Activated naive CD8-positive, alpha-beta T cell (primary cell): ENCODE measurements at regions not wholly inside any gene's neighbourhood (a gene's known extent, or its start where the extent isn't known, plus 50 kb on each side); places are given as distances from the start of the nearest gene placed in this dataset.

Source experiments
- H3K27ac Mint-ChIP-seq: one replicate; pipeline ENCODE4 v1.8.0; 2021; ENCODE audit warnings: mixed read lengths
- H3K27me3 Mint-ChIP-seq: one replicate; pipeline ENCODE4 v1.8.0; 2021; ENCODE audit warnings: mixed read lengths
- H3K36me3 Mint-ChIP-seq: one replicate; pipeline ENCODE4 v1.8.0; 2021; ENCODE audit warnings: mixed read lengths
- H3K4me1 Mint-ChIP-seq: one replicate; pipeline ENCODE4 v1.8.0; 2021; ENCODE audit warnings: low read depth, mixed read lengths
- H3K4me3 Mint-ChIP-seq: one replicate; pipeline ENCODE4 v1.8.0; 2021; ENCODE audit warnings: mild to moderate bottlenecking, mixed read lengths
- H3K9me3 Mint-ChIP-seq: one replicate; pipeline ENCODE4 v1.8.0; 2021; ENCODE audit warnings: low read depth, mixed read lengths

DNA sequence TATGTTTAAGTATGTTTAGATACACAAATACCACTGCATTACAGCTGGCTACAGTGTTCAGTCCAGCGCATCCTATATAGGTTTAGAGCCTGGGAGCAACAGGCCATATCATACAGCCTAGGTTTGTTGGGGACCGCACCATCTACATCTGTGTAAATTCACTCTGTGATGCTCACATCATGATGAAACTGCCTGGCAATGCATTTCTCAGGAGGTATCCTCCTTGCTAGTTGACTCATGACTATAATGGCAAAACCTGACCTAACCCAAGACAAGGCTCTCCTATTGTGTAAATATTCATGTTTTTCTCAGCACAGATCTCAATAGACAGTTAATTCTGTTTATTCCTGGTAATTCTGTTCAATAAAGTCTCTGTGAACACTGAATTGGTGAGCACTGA, 240.7 kb upstream of the PFKP start:
- H3K27me3 Mint-ChIP-seq: peaks cover 3% of the 10 kb centered on the region
- H3K27ac Mint-ChIP-seq: no peak overlapping the region
- no peaks in the 10 kb centered on the region for H3K4me1 Mint-ChIP-seq
- H3K4me3 Mint-ChIP-seq: no peak overlapping the region
- no peaks in the 10 kb centered on the region for H3K36me3 Mint-ChIP-seq
- H3K9me3 Mint-ChIP-seq: no peaks in the 10 kb centered on the region

DNA sequence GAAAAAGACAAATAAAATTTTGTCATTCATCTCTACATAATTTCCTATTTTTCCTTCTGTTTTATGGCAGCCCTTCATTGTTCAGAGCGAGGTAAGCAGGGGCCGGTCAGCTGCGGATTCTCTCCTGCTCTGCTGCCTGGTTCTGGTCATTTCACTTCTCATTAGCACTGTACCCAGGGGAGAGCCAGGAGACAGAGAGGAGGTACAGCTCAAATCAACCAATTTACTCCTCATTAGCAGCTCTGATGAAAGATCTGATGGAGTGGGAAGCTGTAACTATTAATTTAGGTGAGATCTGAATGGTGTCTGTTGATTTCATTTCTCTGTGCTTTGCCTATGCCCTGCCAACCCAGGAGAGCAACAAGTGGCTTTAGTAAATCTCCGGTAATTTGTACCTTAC, 241.5 kb upstream of the PFKP start:
- Mint-ChIP-seq H3K36me3 (no peaks in the 10 kb centered on the region), H3K27me3 (peaks cover 3% of the 10 kb centered on the region), H3K4me1 (no peaks in the 10 kb centered on the region), H3K4me3 (no peak overlapping the region), H3K27ac (no peak overlapping the region), H3K9me3 (no peaks in the 10 kb centered on the region)

DNA sequence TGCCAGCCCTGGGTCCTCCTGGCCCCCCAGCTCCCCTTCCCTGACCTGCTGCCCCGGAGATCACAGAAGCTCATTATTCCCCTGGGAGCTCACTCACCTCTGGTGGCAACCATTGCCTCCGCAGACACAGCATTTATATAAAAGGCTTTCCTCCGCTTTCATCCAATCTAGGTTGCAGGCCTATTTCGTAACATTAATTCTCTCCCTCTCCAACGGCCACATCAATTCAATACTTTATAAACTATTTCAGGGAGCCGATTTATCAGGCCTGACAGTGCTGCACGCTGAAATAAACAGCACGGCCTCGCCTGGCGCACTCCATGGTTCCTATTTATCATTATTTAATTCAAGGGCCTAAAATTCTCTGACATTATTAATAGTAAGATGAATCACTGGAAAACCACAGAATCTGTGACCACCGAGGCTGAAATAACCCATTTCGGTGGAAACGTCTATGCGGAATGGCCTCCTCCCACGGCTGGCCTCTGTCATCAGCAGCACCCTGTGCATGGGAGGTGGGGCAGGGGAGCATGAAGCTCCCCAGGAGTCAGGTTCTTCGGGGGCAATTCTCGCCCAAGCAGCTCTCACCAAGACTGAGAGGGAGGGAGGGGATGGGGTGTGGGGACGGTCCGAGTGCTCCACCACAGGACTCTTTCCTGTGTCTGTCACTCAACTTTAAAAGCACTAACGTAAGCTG, 249.3 kb upstream of the PFKP start:
- no peak overlapping the region for H3K27ac Mint-ChIP-seq
- no peaks in the 10 kb centered on the region for H3K9me3 Mint-ChIP-seq
- peaks cover 1% of the 10 kb centered on the region for H3K27me3 Mint-ChIP-seq
- H3K4me3 Mint-ChIP-seq: no peak overlapping the region
- H3K4me1 Mint-ChIP-seq: no peaks in the 10 kb centered on the region
- H3K36me3 Mint-ChIP-seq: no peaks in the 10 kb centered on the region

DNA sequence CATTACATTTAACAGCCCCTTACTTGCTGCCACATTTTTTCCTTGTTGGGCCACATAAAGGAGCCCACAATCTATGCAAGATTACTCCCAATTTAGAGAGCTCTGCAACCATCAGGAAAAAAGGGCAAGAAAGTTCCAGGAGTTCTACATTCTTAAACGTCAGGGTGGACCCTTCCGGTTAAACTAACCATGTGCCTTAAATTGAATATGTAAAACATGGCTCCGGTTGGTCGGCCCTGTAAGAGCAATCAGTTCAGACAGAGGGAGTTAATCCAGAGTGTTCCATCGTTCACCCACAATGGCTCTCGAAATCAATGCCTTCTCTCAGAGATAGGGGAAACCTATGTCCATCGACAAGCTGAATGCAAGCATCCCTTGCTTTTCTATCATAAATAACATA, 253.7 kb upstream of the PFKP start:
- Mint-ChIP-seq H3K27ac (no peak overlapping the region), H3K9me3 (no peaks in the 10 kb centered on the region), H3K4me3 (no peak overlapping the region), H3K36me3 (no peaks in the 10 kb centered on the region), H3K4me1 (no peaks in the 10 kb centered on the region), H3K27me3 (peaks cover 1% of the 10 kb centered on the region)

DNA sequence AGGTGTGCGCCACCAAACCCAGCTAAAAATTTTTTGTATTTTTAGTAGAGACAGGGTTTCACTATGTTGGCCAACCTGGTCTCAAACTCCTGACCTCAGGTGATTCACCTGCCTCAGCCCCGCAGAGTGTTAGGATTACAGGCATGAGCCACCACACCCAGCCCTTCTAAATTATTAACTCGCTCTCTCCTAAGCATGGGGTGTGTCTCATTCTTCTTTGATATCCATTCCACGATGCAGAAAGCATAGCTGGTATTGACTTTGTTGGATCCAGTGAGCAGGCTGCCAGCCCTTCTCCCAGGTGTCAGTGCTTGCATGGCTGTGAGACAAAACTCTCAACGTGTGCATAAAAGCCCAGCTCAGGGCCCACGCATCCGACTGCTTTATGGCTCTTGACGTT, 254.1 kb upstream of the PFKP start:
- Mint-ChIP-seq H3K36me3 (no peaks in the 10 kb centered on the region), H3K27ac (no peak overlapping the region), H3K9me3 (no peaks in the 10 kb centered on the region), H3K4me1 (no peaks in the 10 kb centered on the region), H3K27me3 (peaks cover 1% of the 10 kb centered on the region), H3K4me3 (no peak overlapping the region)

DNA sequence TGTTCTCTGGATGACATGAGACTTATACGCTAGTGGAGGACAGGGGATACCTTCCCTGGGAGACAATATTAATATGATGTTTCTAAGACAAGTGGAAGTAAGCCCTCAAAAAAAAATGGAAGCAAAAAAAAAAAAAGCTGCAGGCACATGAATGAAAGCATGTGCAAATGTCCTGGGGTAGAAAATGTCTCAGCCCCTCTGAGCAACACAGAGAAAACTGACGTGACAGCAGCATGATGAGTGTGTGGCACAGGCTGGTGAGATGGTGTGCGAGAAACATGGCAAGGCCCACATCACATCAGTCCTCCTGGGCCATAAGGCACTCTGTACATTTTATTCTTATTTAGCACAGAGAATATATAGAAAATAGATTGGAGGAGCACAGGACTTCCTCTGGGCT, 254.7 kb upstream of the PFKP start:
- no peaks in the 10 kb centered on the region for H3K36me3 Mint-ChIP-seq
- no peak overlapping the region for H3K4me3 Mint-ChIP-seq
- H3K27me3 Mint-ChIP-seq: peaks cover 1% of the 10 kb centered on the region
- H3K9me3 Mint-ChIP-seq: peaks cover 4% of the 10 kb centered on the region
- no peak overlapping the region for H3K27ac Mint-ChIP-seq
- H3K4me1 Mint-ChIP-seq: no peaks in the 10 kb centered on the region

DNA sequence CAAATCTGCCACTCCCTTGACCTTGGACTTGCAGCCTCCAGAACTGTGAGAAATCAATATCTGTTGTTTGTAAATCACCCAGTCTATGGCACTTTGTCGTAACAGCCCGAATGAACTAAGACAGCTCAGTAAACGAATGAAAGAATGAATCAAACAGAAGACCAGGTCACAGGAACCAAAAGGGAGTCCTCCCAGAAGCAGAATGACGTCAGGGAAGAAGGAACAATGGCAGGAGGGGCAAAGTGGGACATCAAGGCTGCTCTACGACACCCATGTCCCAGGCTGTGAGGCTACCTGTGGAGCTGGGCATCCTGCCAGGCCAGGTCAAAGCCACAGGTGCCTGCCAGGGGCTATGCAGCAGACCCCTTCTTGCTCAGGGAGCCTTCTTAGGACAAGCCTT, 267.2 kb upstream of the PFKP start:
- peaks cover 8% of the 10 kb centered on the region for H3K27me3 Mint-ChIP-seq

DNA sequence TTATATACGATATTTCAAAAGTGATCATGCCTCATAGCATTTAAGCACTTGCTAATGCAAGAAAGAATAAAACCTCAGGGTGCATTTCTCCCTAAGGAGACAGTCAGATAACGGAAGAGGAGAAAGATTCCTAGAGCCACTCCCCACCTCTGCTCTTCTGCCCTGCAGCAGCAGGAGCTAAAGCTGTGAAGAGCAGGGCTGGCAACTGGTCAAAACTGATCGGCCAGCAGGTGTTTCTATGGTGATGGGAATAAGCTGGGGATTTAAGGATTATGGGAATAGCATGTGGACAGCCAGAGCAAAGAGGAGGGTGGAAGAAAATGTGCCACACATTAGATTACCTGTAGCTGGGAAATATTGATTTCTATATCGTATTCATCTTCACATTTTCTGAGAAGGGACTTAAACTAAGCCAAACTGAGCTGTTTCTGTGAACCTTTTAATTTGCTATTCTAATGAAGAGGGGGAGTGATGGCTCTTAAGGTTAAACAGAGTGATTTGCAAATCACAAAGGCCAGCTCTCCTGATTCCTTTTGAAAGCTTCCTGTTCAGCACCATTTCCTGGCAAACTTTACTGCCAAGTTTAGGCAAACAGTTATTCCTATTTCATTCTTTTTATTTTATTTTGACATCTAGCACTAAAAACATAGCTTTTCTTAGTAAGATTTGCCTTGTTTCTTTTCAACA, 268.9 kb upstream of the PFKP start:
- H3K27me3 Mint-ChIP-seq: peaks cover 10% of the 10 kb centered on the region
- H3K4me3 Mint-ChIP-seq: no peak overlapping the region
- H3K9me3 Mint-ChIP-seq: peaks cover 12% of the 10 kb centered on the region
- no peaks in the 10 kb centered on the region for H3K4me1 Mint-ChIP-seq
- no peaks in the 10 kb centered on the region for H3K36me3 Mint-ChIP-seq
- no peak overlapping the region for H3K27ac Mint-ChIP-seq

More for the DNA sequence above, 267.2 kb upstream of the PFKP start:
- H3K9me3 Mint-ChIP-seq: peaks cover 5% of the 10 kb centered on the region
- no peaks in the 10 kb centered on the region for H3K4me1 Mint-ChIP-seq
- no peaks in the 10 kb centered on the region for H3K36me3 Mint-ChIP-seq
- H3K4me3 Mint-ChIP-seq: no peak overlapping the region
- H3K27ac Mint-ChIP-seq: no peak overlapping the region

DNA sequence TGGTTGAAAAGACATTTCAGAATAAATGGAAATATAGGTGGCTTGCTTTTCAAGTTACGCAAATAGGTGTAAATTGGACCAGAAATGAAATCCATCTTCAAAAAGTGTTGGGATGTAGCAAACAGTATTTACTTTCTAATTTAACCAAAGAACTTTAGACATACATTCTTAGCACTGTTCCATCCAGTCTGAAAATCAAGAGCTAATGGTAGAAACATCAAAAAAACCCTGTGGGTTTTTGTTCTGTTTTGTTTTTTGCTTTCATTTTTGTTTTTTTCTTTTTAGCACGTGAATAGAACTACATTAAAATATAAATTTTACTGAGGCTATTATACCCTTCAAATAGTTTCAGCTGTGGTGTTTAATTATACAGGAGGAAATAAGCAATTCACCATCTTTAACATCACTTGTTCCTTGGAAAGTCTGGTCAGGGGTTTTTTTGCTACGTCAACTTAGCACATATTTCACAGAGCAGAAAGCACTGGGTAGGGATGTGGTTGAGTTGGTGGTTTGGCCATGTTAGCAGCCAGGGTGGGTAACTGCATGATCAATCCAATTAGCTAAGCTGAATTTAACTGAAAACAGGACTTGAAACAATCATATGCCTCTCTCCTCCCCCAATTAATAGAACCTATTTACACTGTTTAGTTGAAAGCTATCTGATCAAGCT, 275.4 kb upstream of the PFKP start:
- Mint-ChIP-seq H3K4me1 (peaks cover 7% of the 10 kb centered on the region), H3K27me3 (peaks cover 2% of the 10 kb centered on the region), H3K27ac (no peak overlapping the region), H3K9me3 (peaks cover 12% of the 10 kb centered on the region), H3K36me3 (no peaks in the 10 kb centered on the region), H3K4me3 (no peak overlapping the region)

DNA sequence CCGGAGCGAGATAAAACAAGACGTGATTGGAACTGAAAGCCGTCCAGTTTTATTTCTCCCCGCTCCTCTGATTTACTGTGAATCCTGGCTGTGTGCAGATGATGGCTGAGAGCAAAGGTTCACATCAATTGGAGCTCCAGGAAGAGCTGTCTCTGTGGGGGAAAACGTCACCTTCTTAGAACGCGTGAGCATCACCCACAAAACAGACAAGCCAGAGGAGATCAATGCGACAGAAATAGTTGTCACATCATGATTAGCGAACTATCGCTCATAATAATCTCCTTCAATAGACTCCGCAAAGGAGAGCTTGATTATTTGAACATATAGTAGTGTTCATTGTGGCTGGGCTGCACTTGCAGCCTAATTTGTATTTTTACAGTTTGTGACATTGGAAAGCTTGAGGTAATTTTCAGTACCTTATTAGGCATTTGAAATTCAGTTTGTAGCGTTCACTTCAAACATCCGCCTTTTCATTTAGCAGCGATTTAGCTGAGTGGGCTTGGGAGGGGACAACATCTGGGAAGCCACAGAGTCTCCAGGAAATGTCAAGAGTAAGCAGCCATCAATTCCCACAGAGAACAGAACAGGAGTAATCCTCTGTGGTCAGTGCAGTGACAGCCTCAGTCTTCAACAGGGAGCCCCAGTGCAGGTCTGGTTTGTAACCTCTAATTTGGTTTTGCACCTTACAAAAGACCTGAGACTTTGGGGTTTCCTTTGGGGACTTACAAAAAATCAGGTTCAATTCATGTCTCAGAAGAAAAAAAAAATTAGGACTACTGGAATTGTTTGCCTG, 276.8 kb upstream of the PFKP start:
- no peaks in the 10 kb centered on the region for H3K36me3 Mint-ChIP-seq
- peaks cover 7% of the 10 kb centered on the region for H3K9me3 Mint-ChIP-seq
- H3K27ac Mint-ChIP-seq: no peak overlapping the region
- no peak overlapping the region for H3K4me3 Mint-ChIP-seq
- peaks cover 4% of the 10 kb centered on the region for H3K27me3 Mint-ChIP-seq
- peaks cover 7% of the 10 kb centered on the region for H3K4me1 Mint-ChIP-seq

DNA sequence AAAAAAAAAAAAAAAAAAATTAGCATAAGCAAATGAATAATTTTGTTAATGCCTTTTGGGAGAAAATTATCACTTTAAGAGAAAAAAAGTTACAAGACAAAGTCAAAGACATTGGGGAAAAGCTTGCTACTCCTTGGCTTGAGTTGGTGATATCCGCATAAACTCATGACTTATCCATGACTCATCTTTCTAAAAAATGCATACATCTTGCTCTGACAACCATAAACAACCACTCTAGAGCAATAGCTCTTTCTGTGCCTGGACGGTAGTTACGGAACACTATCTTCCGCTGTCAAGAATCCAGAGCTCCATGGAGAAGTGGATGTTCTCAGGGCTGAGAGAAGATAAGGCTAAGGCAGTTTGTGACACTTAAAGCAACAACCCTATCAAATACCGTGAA, 281.1 kb upstream of the PFKP start:
- Mint-ChIP-seq H3K4me1 (no peaks in the 10 kb centered on the region), H3K27me3 (peaks cover 8% of the 10 kb centered on the region), H3K4me3 (no peak overlapping the region)

DNA sequence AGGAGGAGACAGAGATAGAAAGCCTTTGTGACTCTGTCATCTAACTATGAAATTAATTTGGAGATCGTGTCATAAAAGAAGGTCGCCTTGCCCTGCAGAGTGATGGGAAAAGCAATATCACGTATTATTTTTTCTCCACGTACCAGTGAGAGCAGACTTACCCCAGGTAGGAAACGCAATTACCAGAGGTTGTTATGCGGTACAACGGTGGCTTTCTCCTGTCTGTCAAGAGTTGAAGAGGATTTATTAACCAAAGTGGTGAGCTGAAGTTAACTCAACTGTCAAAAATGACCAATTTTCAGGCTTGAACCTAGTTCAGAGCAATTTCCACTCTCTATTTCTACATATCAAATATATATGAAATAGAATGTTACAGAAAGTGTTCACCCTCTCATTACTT, 282.6 kb upstream of the PFKP start:
- peaks cover 5% of the 10 kb centered on the region for H3K9me3 Mint-ChIP-seq
- no peak overlapping the region for H3K4me3 Mint-ChIP-seq
- no peak overlapping the region for H3K27ac Mint-ChIP-seq
- no peaks in the 10 kb centered on the region for H3K4me1 Mint-ChIP-seq
- H3K27me3 Mint-ChIP-seq: peaks cover 8% of the 10 kb centered on the region
- no peaks in the 10 kb centered on the region for H3K36me3 Mint-ChIP-seq

More for the DNA sequence above, 281.1 kb upstream of the PFKP start:
- H3K9me3 Mint-ChIP-seq: no peaks in the 10 kb centered on the region
- H3K36me3 Mint-ChIP-seq: no peaks in the 10 kb centered on the region
- H3K27ac Mint-ChIP-seq: no peak overlapping the region

DNA sequence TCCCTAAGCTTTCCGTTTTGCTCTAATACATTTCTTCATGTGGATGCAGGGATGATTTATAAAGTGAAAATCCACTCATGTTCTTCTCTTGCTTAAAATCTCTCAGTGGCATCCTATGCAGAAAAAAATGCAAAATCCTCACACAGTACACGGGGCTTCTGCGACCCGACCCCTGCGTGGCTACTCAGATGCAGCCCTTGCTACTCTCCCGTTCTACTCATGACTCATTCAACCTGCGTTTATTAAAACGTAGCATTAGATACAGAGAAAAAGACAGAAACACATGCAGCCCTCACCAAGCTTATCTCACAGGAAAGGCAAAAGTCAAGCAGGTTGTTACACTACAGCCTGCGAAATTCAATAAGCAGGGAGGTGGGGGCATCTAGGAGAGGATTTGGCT, 284.4 kb upstream of the PFKP start:
- Mint-ChIP-seq H3K27me3 (peaks cover 8% of the 10 kb centered on the region), H3K36me3 (no peaks in the 10 kb centered on the region), H3K27ac (no peak overlapping the region), H3K4me1 (no peaks in the 10 kb centered on the region), H3K9me3 (peaks cover 5% of the 10 kb centered on the region), H3K4me3 (no peak overlapping the region)

DNA sequence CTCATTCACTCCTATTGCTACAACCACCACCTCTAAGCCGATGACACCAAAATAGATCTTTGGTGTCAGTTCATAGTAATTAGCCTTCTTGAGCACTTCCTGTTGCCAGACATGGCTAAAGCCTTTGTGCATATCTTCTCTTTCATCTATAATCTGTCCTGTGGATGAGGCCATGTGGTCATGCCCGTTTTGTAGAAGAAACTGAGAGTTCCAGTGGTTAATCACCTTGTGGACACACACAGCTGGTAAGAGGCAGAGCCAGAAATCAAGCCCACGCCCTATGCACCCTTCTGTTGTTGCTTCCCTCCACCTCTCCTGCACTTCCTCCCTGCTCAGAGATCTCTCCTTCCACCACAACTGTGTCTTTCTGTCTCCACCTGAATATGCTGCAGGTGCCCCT, 285.1 kb upstream of the PFKP start:
- peaks cover 8% of the 10 kb centered on the region for H3K27me3 Mint-ChIP-seq
- H3K9me3 Mint-ChIP-seq: peaks cover 5% of the 10 kb centered on the region
- H3K27ac Mint-ChIP-seq: no peak overlapping the region

More for the DNA sequence above, 285.1 kb upstream of the PFKP start:
- no peak overlapping the region for H3K4me3 Mint-ChIP-seq
- H3K36me3 Mint-ChIP-seq: no peaks in the 10 kb centered on the region
- no peaks in the 10 kb centered on the region for H3K4me1 Mint-ChIP-seq
